22Rv1 (cell line): ENCODE measurements at regions not wholly inside any gene's neighbourhood (a gene's known extent, or its start where the extent isn't known, plus 50 kb on each side); places are given as distances from the start of the nearest gene placed in this dataset.

Experiments
- ZFX ChIP-seq: fragments of 450-650 bp; IDR thresholded peaks from 2 replicates; pipeline ENCODE4 v1.6.1; 2017; ENCODE audit warnings: antibody characterized with exemption, borderline replicate concordance
- TF ChIP-seq, protein P1 (sequence below): fragments of 450-650 bp; IDR thresholded peaks from 2 replicates; pipeline ENCODE4 v1.5.1; 2017; ENCODE audit warnings: mild to moderate bottlenecking

DNA sequence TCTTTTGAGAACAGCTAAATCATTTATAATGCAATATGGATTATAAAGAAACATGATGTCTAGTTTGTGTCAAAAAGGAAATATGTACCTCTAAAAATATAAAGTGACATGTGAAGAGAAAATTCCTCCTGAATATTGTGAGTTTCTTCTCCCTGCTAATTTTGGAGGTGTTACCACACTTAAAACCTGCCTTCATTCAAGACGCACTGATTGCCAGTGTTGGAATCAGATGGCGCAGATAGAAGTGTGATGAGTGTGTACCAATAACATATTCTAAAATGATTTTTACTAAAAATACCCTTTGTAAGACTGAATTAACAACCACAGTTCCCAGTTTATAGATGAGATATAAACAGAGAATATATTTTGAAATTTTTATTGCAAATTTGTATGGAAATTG lies 681.8 kb upstream of the LRATD1 start:
- TF ChIP-seq, protein P1, sequence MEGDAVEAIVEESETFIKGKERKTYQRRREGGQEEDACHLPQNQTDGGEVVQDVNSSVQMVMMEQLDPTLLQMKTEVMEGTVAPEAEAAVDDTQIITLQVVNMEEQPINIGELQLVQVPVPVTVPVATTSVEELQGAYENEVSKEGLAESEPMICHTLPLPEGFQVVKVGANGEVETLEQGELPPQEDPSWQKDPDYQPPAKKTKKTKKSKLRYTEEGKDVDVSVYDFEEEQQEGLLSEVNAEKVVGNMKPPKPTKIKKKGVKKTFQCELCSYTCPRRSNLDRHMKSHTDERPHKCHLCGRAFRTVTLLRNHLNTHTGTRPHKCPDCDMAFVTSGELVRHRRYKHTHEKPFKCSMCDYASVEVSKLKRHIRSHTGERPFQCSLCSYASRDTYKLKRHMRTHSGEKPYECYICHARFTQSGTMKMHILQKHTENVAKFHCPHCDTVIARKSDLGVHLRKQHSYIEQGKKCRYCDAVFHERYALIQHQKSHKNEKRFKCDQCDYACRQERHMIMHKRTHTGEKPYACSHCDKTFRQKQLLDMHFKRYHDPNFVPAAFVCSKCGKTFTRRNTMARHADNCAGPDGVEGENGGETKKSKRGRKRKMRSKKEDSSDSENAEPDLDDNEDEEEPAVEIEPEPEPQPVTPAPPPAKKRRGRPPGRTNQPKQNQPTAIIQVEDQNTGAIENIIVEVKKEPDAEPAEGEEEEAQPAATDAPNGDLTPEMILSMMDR = no peak
- no peak for TF ChIP-seq ZFX
